Neural cell (in vitro differentiated cells): ENCODE measurements at regions not wholly inside any gene's neighbourhood (a gene's known extent, or its start where the extent isn't known, plus 50 kb on each side); places are given as distances from the start of the nearest gene placed in this dataset.

Source experiments
- H2AFZ ChIP-seq: fragments of 200-600, 300-800 bp; sonication (generic), shearing (Covaris generic); 2 replicates; pipeline ENCODE4 v1.6.0; 2014; ENCODE audit warnings: low read depth, mild to moderate bottlenecking, antibody characterized with exemption, low read length, moderate library complexity
- H3F3A ChIP-seq: fragments of 200-600 bp; shearing (Covaris generic); 2 replicates; pipeline ENCODE4 v1.6.1; 2016; ENCODE audit warnings: mild to moderate bottlenecking, moderate library complexity, mixed read lengths, antibody characterized with exemption, low read length; ENCODE audit not compliant: insufficient read depth, poor library complexity, severe bottlenecking
- H3K27ac ChIP-seq: fragments of 200-600, 300-800 bp; sonication (generic), shearing (Covaris generic); 2 replicates; pipeline ENCODE4 v1.5.1; 2014; ENCODE audit warnings: mild to moderate bottlenecking, low read length, moderate library complexity
- H3K27me3 ChIP-seq: fragments of 300-800, 200-600 bp; sonication (generic), shearing (Covaris generic); 2 replicates; pipeline ENCODE4 v1.6.0; 2014; ENCODE audit warnings: mild to moderate bottlenecking, low read depth, low read length, moderate library complexity; ENCODE audit not compliant: insufficient read depth
- H3K36me3 ChIP-seq: fragments of 300-800, 200-600 bp; sonication (generic), shearing (Covaris generic); 2 replicates; pipeline ENCODE4 v1.5.1; 2014; ENCODE audit warnings: mild to moderate bottlenecking, antibody characterized with exemption, low read length, moderate library complexity; ENCODE audit not compliant: insufficient read depth
- H3K4me2 ChIP-seq: fragments of 300-800, 200-600 bp; sonication (generic), shearing (Covaris generic); 2 replicates; pipeline ENCODE4 v1.6.0; 2014; ENCODE audit warnings: mild to moderate bottlenecking, low read length
- H3K4me3 ChIP-seq: fragments of 300-800, 200-600 bp; sonication (generic), shearing (Covaris generic); 2 replicates; pipeline ENCODE4 v1.5.1; 2014; ENCODE audit warnings: mild to moderate bottlenecking, low read length, moderate library complexity
- H3K79me2 ChIP-seq: fragments of 200-600 bp; shearing (Covaris generic); replicated peaks from 2 replicates; pipeline ENCODE4 v1.6.0; 2014; ENCODE audit warnings: mild to moderate bottlenecking, low read length, moderate library complexity; ENCODE audit not compliant: insufficient read depth
- H3K9ac ChIP-seq: fragments of 300-800, 200-600 bp; sonication (generic), shearing (Covaris generic); 2 replicates; pipeline ENCODE4 v1.6.1; 2016; ENCODE audit warnings: mild to moderate bottlenecking, low read length, mixed read lengths
- H3K9me2 ChIP-seq: fragments of 200-600 bp; shearing (Covaris generic); 2 replicates; pipeline ENCODE4 v1.6.1; 2016; ENCODE audit warnings: mild to moderate bottlenecking, low read length, mixed read lengths; ENCODE audit not compliant: insufficient read depth
- H3K9me3 ChIP-seq: fragments of 200-600, 300-800 bp; sonication (generic), shearing (Covaris generic); 2 replicates; pipeline ENCODE4 v1.6.1; 2016; ENCODE audit warnings: mild to moderate bottlenecking, mixed run types, low read length, moderate library complexity, mixed read lengths
- H4K20me1 ChIP-seq: fragments of 200-600 bp; shearing (Covaris generic); 2 replicates; pipeline ENCODE4 v1.6.1; 2016; ENCODE audit warnings: mild to moderate bottlenecking, mixed run types; ENCODE audit not compliant: insufficient read depth
- CTCF ChIP-seq: fragments of 450-650 bp; IDR thresholded peaks from 2 replicates; pipeline ENCODE4 v1.5.1; 2014; ENCODE audit warnings: antibody characterized with exemption, mild to moderate bottlenecking, moderate library complexity; ENCODE audit not compliant: poor library complexity, severe bottlenecking
- EP300 ChIP-seq: fragments of 450-650 bp; conservative IDR thresholded peaks from 2 replicates; pipeline ENCODE4 v1.6.1; 2014; ENCODE audit warnings: antibody characterized with exemption, mild to moderate bottlenecking, moderate library complexity; ENCODE audit not compliant: poor library complexity, severe bottlenecking
- EZH2 ChIP-seq: fragments of 200-600, 300-800 bp; shearing (Covaris generic), sonication (generic); IDR thresholded peaks from 2 replicates; pipeline ENCODE4 v1.6.1; 2014; ENCODE audit warnings: antibody characterized with exemption, low read length, borderline replicate concordance, mild to moderate bottlenecking; ENCODE audit not compliant: insufficient read depth, poor library complexity, severe bottlenecking
- MXI1 ChIP-seq: fragments of 450-650 bp; conservative IDR thresholded peaks from 2 replicates; pipeline ENCODE4 v1.6.1; 2014; ENCODE audit warnings: antibody characterized with exemption, mild to moderate bottlenecking; ENCODE audit not compliant: poor library complexity, severe bottlenecking
- POLR2AphosphoS5 ChIP-seq: IDR thresholded peaks from 2 replicates; pipeline ENCODE4 v1.6.1; 2012
- RAD21 ChIP-seq: fragments of 450-650 bp; conservative IDR thresholded peaks from 2 replicates; pipeline ENCODE4 v1.6.1; 2014; ENCODE audit warnings: antibody characterized with exemption, mild to moderate bottlenecking, moderate library complexity
- SMC3 ChIP-seq: fragments of 450-650 bp; conservative IDR thresholded peaks from 2 replicates; pipeline ENCODE4 v1.6.1; 2014; ENCODE audit warnings: antibody characterized with exemption, mild to moderate bottlenecking, moderate library complexity; ENCODE audit not compliant: poor library complexity
- TAF1 ChIP-seq: IDR thresholded peaks from 2 replicates; pipeline ENCODE4 v1.6.1; 2012; ENCODE audit warnings: low read depth
- TF ChIP-seq, protein P1 (sequence below): IDR thresholded peaks from 2 replicates; pipeline ENCODE4 v1.6.1; 2012; ENCODE audit warnings: borderline replicate concordance

GRCh38 chr5:157912621-157913325 lies 53.8 kb upstream of the CLINT1 start:
- H3F3A ChIP-seq = peaks cover 4% of the 10 kb centered on the region

DNA sequence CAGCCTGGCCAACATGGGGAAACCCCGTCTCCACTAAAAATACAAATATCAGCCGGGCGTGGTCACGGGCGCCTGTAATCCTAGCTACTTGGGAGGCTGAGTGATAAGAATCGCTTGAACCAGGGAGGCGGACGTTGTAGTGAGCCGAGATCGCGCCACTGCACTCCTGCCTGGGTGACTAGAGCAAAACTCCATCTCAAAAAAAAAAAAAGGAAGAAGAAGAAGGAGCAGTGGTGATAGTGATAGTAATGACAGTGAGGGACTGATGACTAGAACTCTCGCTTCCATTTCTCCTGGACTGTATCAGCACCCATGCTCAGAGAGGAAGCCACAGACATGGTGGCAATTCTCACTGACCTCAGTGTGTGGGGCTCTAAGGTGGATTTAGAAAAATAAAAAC lies 52.6 kb upstream of the CLINT1 start:
- no peaks in the 10 kb centered on the region for H3K9me3 ChIP-seq
- H3K27me3 ChIP-seq = no peaks in the 10 kb centered on the region
- no peak overlapping the region for H2AFZ ChIP-seq
- no peak overlapping the region for H3K27ac ChIP-seq
- H3K9me2 ChIP-seq = no peaks in the 10 kb centered on the region
- H3K9ac ChIP-seq = no peak overlapping the region
- H3K4me2 ChIP-seq = no peak overlapping the region
- H3F3A ChIP-seq = peaks cover 4% of the 10 kb centered on the region
- no peaks in the 10 kb centered on the region for H4K20me1 ChIP-seq
- H3K36me3 ChIP-seq = no peaks in the 10 kb centered on the region
- H3K79me2 ChIP-seq = no peaks in the 10 kb centered on the region
- H3K4me3 ChIP-seq = no peak overlapping the region
- TF ChIP-seq EP300 (no peak), CTCF (no peak), POLR2AphosphoS5 (no peak), RAD21 (no peak), EZH2 (no peak), TAF1 (no peak), SMC3 (no peak)
- TF ChIP-seq, protein P1, sequence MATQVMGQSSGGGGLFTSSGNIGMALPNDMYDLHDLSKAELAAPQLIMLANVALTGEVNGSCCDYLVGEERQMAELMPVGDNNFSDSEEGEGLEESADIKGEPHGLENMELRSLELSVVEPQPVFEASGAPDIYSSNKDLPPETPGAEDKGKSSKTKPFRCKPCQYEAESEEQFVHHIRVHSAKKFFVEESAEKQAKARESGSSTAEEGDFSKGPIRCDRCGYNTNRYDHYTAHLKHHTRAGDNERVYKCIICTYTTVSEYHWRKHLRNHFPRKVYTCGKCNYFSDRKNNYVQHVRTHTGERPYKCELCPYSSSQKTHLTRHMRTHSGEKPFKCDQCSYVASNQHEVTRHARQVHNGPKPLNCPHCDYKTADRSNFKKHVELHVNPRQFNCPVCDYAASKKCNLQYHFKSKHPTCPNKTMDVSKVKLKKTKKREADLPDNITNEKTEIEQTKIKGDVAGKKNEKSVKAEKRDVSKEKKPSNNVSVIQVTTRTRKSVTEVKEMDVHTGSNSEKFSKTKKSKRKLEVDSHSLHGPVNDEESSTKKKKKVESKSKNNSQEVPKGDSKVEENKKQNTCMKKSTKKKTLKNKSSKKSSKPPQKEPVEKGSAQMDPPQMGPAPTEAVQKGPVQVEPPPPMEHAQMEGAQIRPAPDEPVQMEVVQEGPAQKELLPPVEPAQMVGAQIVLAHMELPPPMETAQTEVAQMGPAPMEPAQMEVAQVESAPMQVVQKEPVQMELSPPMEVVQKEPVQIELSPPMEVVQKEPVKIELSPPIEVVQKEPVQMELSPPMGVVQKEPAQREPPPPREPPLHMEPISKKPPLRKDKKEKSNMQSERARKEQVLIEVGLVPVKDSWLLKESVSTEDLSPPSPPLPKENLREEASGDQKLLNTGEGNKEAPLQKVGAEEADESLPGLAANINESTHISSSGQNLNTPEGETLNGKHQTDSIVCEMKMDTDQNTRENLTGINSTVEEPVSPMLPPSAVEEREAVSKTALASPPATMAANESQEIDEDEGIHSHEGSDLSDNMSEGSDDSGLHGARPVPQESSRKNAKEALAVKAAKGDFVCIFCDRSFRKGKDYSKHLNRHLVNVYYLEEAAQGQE = no peak

More at GRCh38 chr5:157912621-157913325, 53.8 kb upstream of the CLINT1 start:
- Histone ChIP-seq H3K36me3 (no peaks in the 10 kb centered on the region), H3K9me3 (no peaks in the 10 kb centered on the region), H3K4me2 (no peak overlapping the region), H3K27me3 (no peaks in the 10 kb centered on the region), H2AFZ (no peak overlapping the region), H3K27ac (no peak overlapping the region), H3K9me2 (no peaks in the 10 kb centered on the region), H3K79me2 (no peaks in the 10 kb centered on the region), H3K4me3 (no peak overlapping the region), H3K9ac (no peak overlapping the region), H4K20me1 (no peaks in the 10 kb centered on the region)
- TF ChIP-seq CTCF = no peak
- no peak for TF ChIP-seq TAF1
- TF ChIP-seq MXI1 = no peak
- TF ChIP-seq POLR2AphosphoS5 = no peak
- TF ChIP-seq EP300 = no peak
- no peak for TF ChIP-seq EZH2
- TF ChIP-seq RAD21 = no peak
- no peak for TF ChIP-seq SMC3
- TF ChIP-seq, protein P1 = no peak
